Endodermal cell (in vitro differentiated cells): ENCODE measurements at regions not wholly inside any gene's neighbourhood (a gene's known extent, or its start where the extent isn't known, plus 50 kb on each side); places are given as distances from the start of the nearest gene placed in this dataset.

Experiments
- DNase-seq: peaks from one replicate; pipeline ENCODE4 v3.0.0-alpha.2; 2017
- H3K27ac ChIP-seq: 2 replicates; pipeline ENCODE4 v1.5.1; 2013; ENCODE audit warnings: mild to moderate bottlenecking, low read depth, low read length, moderate library complexity
- H3K27me3 ChIP-seq: 2 replicates; pipeline ENCODE4 v1.6.1; 2013; ENCODE audit warnings: mild to moderate bottlenecking, low read length, moderate library complexity; ENCODE audit not compliant: insufficient read depth, control insufficient read depth, poor library complexity, severe bottlenecking
- H3K36me3 ChIP-seq: 2 replicates; pipeline ENCODE4 v1.7.0; 2013; ENCODE audit warnings: mild to moderate bottlenecking, low read length, moderate library complexity; ENCODE audit not compliant: control insufficient read depth, insufficient read depth
- H3K4me1 ChIP-seq: one replicate; pipeline ENCODE4 v1.7.0; 2013; ENCODE audit warnings: low read length; ENCODE audit not compliant: control insufficient read depth, insufficient read depth
- H3K4me3 ChIP-seq: 2 replicates; pipeline ENCODE4 v1.5.1; 2013; ENCODE audit warnings: mild to moderate bottlenecking, low read length, moderate library complexity
- H3K9ac ChIP-seq: 2 replicates; pipeline ENCODE4 v1.6.1; 2013; ENCODE audit warnings: mild to moderate bottlenecking, low read length, moderate library complexity; ENCODE audit not compliant: poor library complexity, severe bottlenecking; ENCODE audit errors: extremely low read depth
- H3K9me3 ChIP-seq: 2 replicates; pipeline ENCODE4 v1.6.1; 2013; ENCODE audit warnings: mild to moderate bottlenecking, low read length, moderate library complexity; ENCODE audit not compliant: control insufficient read depth
- H3K27ac Mint-ChIP-seq: 2 replicates; pipeline ENCODE4 v1.8.0; 2020; ENCODE audit warnings: mixed read lengths
- H3K27me3 Mint-ChIP-seq: 2 replicates; pipeline ENCODE4 v1.8.0; 2021; ENCODE audit warnings: mild to moderate bottlenecking, mixed read lengths; ENCODE audit not compliant: insufficient read depth
- H3K36me3 Mint-ChIP-seq: 2 replicates; pipeline ENCODE4 v1.8.0; 2020; ENCODE audit warnings: low read depth, mixed read lengths
- H3K4me1 Mint-ChIP-seq: 2 replicates; pipeline ENCODE4 v1.8.0; 2020; ENCODE audit warnings: mixed read lengths
- H3K4me3 Mint-ChIP-seq: 2 replicates; pipeline ENCODE4 v1.8.0; 2020; ENCODE audit warnings: mild to moderate bottlenecking, moderate library complexity, mixed read lengths
- H3K9me3 Mint-ChIP-seq: 2 replicates; pipeline ENCODE4 v1.8.0; 2020; ENCODE audit warnings: mild to moderate bottlenecking, mixed read lengths
- WGBS, 2 experiments: methylation state at CpG; one replicate each; pipeline versions ENCODE4 v1.1.5 to v1.1.7; 2013; ENCODE audit warnings: missing lambda C conversion rate in 2 of 2, mixed read lengths in 1 of 2; ENCODE audit not compliant: insufficient coverage in 1 of 2, insufficient read length in 1 of 2; 5-methylcytosine and 5-hydroxymethylcytosine counted together
- TF ChIP-seq, protein P1 (sequence below): fragments of 200-600 bp; sonication (generic); conservative IDR thresholded peaks from 2 replicates; pipeline ENCODE4 v1.5.0; 2021; ENCODE audit warnings: antibody characterized with exemption, mild to moderate bottlenecking

DNA sequence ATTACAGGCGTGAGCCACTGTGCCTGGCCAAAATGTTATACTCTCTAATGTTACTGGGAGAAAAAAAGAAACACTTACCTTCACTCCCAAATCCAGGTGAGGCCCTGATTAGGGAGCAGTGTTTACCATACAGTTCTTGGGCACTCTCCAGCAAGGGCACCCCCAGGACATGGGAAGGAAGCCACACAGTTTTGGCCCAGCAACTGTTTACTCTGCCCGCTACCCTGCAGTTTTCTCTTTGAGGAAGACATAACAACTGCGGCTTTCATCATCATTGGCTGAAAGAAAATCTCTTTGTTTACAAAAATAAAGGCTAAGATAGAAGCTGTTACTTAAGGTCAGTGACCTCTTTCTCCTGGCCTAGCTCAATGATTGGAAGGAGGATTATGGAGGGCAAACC lies 145.5 kb upstream of the DUSP21 start:
- Mint-ChIP-seq H3K27ac (no peak overlapping the region), H3K36me3 (no peaks in the 10 kb centered on the region), H3K4me1 (no peaks in the 10 kb centered on the region), H3K4me3 (no peak overlapping the region), H3K9me3 (peaks cover 38% of the 10 kb centered on the region), H3K27me3 (no peaks in the 10 kb centered on the region)
- Histone ChIP-seq H3K4me3 (no peak overlapping the region), H3K9me3 (no peaks in the 10 kb centered on the region), H3K27me3 (no peaks in the 10 kb centered on the region), H3K36me3 (no peaks in the 10 kb centered on the region), H3K9ac (no peak overlapping the region), H3K27ac (no peak overlapping the region), H3K4me1 (no peaks in the 10 kb centered on the region)
- 97% methylated on average over 3 of the region's 3 CpGs; no CpG with 5 or more reads in 1 of the 2 experiments for WGBS, 2 experiments
- DNase-seq: no peak
- TF ChIP-seq, protein P1, sequence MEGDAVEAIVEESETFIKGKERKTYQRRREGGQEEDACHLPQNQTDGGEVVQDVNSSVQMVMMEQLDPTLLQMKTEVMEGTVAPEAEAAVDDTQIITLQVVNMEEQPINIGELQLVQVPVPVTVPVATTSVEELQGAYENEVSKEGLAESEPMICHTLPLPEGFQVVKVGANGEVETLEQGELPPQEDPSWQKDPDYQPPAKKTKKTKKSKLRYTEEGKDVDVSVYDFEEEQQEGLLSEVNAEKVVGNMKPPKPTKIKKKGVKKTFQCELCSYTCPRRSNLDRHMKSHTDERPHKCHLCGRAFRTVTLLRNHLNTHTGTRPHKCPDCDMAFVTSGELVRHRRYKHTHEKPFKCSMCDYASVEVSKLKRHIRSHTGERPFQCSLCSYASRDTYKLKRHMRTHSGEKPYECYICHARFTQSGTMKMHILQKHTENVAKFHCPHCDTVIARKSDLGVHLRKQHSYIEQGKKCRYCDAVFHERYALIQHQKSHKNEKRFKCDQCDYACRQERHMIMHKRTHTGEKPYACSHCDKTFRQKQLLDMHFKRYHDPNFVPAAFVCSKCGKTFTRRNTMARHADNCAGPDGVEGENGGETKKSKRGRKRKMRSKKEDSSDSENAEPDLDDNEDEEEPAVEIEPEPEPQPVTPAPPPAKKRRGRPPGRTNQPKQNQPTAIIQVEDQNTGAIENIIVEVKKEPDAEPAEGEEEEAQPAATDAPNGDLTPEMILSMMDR: no peak

DNA sequence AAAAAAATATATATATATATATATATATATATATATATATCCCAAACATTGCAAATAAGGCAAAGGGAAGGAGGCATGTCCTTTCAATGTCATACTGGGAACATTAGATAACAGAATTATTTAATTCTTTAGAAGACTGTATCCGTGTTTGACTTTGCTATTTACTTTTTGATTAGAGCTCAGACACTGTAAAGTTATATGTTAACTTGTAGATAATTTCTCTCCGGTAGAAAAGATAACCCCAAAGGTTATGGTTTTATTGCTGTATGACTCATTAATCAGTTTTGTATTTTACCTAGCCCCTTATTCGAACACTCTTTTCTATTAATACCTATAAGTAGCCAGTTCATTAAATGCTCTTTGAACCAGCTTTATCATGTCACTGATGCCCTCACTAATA lies 150.6 kb upstream of the DUSP21 start:
- Histone ChIP-seq H3K9ac (no peak overlapping the region), H3K9me3 (no peaks in the 10 kb centered on the region), H3K4me1 (no peaks in the 10 kb centered on the region), H3K27me3 (no peaks in the 10 kb centered on the region), H3K36me3 (no peaks in the 10 kb centered on the region), H3K27ac (no peak overlapping the region), H3K4me3 (no peak overlapping the region)
- Mint-ChIP-seq H3K36me3 (no peaks in the 10 kb centered on the region), H3K4me1 (no peaks in the 10 kb centered on the region), H3K27ac (no peak overlapping the region), H3K27me3 (peaks cover 2% of the 10 kb centered on the region), H3K4me3 (no peak overlapping the region), H3K9me3 (peaks cover 46% of the 10 kb centered on the region)
- TF ChIP-seq, protein P1: no peak
- no peak for DNase-seq
- WGBS, 2 experiments: 60 to 70% methylated on average over 1 of the region's 3 CpGs

DNA sequence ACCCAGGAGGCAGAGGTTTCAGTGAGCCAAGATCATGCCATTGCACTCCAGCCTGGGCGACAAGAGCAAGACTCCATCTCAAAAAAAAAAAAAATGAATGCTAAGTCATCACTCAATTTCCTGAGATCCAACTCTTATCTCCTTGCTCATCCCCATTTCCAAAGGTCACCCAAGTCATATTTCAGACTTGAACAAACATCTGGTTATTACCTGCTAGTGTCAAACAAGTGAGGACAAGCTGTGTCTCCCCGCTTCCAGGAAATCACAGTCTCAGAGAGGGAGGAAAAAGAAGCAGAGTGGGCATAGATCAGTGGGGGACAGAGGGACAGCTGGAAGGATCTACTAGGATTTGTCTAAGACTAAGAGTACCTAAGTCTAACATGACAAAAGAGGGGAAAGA lies 147.5 kb upstream of the FUNDC1 start:
- H3K27me3 Mint-ChIP-seq: peaks cover 7% of the 10 kb centered on the region
- Histone ChIP-seq H3K4me3 (no peak overlapping the region), H3K27ac (no peak overlapping the region), H3K9ac (no peak overlapping the region), H3K36me3 (no peaks in the 10 kb centered on the region), H3K27me3 (peaks cover 12% of the 10 kb centered on the region), H3K9me3 (no peaks in the 10 kb centered on the region), H3K4me1 (no peaks in the 10 kb centered on the region)
- WGBS, 2 experiments: 100% methylated on average over 2 of the region's 2 CpGs; no CpG with 5 or more reads in 1 of the 2 experiments
- no peak for DNase-seq
- no peak overlapping the region for H3K4me3 Mint-ChIP-seq
- H3K4me1 Mint-ChIP-seq: no peaks in the 10 kb centered on the region
- no peaks in the 10 kb centered on the region for H3K36me3 Mint-ChIP-seq
- peaks cover 50% of the 10 kb centered on the region for H3K9me3 Mint-ChIP-seq
- TF ChIP-seq, protein P1: no peak
- no peak overlapping the region for H3K27ac Mint-ChIP-seq
